CD4-positive, alpha-beta T cell (primary cell): ENCODE measurements at regions not wholly inside any gene's neighbourhood (a gene's known extent, or its start where the extent isn't known, plus 50 kb on each side); places are given as distances from the start of the nearest gene placed in this dataset.

Experiments
- ATAC-seq: fragments of 200-7000 bp; cut with Tn5 transposase; one replicate; pipeline ENCODE4 v1.10.0; 2022; ENCODE audit warnings: mild to moderate bottlenecking; ENCODE audit not compliant: poor library complexity
- CTCF ChIA-PET: fragments of 350-600 bp; sonication (Branson Sonifier 250); formaldehyde crosslinking; loops from one replicate; lab custom pipeline; 2021; ENCODE audit warnings: antibody characterized with exemption, inconsistent platforms; lab: Charles Lee
- POLR2A ChIA-PET: fragments of 350-600 bp; sonication (Branson Sonifier 250); formaldehyde crosslinking; loops from one replicate; lab custom pipeline; 2021; ENCODE audit warnings: antibody characterized with exemption, inconsistent platforms; lab: Charles Lee
- DNase-seq, 14 experiments: peaks; one replicate each; pipeline ENCODE4 v3.0.0-alpha.2; 2013 to 2020; ENCODE audit warnings: mixed read lengths in 2 of 14
- H3K27ac ChIP-seq, 2 donors: one replicate each; pipeline versions ENCODE4 v1.5.1 to v1.7.0; 2013; ENCODE audit warnings: low read length in 2 of 2, low read depth in 1 of 2, mild to moderate bottlenecking in 1 of 2
- H3K27me3 ChIP-seq, 2 experiments: 1 replicate in 1 of 2; 2 replicates in 1 of 2; pipeline versions ENCODE4 v1.6.1 to v1.7.0; 2013; ENCODE audit warnings: low read length in 2 of 2, control low read depth in 1 of 2, mild to moderate bottlenecking in 1 of 2, moderate library complexity in 1 of 2; ENCODE audit not compliant: insufficient read depth in 2 of 2, control insufficient read depth in 1 of 2
- H3K36me3 ChIP-seq: one replicate; pipeline ENCODE4 v1.6.1; 2013; ENCODE audit warnings: low read length, control low read depth; ENCODE audit not compliant: insufficient read depth
- H3K4me1 ChIP-seq: one replicate; pipeline ENCODE4 v1.6.1; 2013; ENCODE audit warnings: low read length, control low read depth; ENCODE audit not compliant: insufficient read depth
- H3K4me3 ChIP-seq: one replicate; pipeline ENCODE4 v1.5.1; 2013; ENCODE audit warnings: mild to moderate bottlenecking, low read length, moderate library complexity
- H3K9me3 ChIP-seq, 2 experiments: 1 replicate in 1 of 2; 2 replicates in 1 of 2; pipeline versions ENCODE4 v1.6.1 to v1.7.0; 2013; ENCODE audit warnings: low read length in 2 of 2, mild to moderate bottlenecking in 2 of 2, control low read depth in 1 of 2, moderate library complexity in 1 of 2; ENCODE audit not compliant: control insufficient read depth in 1 of 2, insufficient read depth in 1 of 2
- H3K27ac Mint-ChIP-seq: one replicate; pipeline ENCODE4 v1.8.0; 2020; ENCODE audit warnings: mixed read lengths
- H3K27me3 Mint-ChIP-seq: one replicate; pipeline ENCODE4 v1.8.0; 2021; ENCODE audit warnings: mixed read lengths
- H3K36me3 Mint-ChIP-seq: one replicate; pipeline ENCODE4 v1.8.0; 2021; ENCODE audit warnings: low read depth, mixed read lengths
- H3K4me1 Mint-ChIP-seq: one replicate; pipeline ENCODE4 v1.8.0; 2021; ENCODE audit warnings: low read depth, mixed read lengths
- H3K4me3 Mint-ChIP-seq: one replicate; pipeline ENCODE4 v1.8.0; 2020; ENCODE audit warnings: mild to moderate bottlenecking, mixed read lengths
- H3K9me3 Mint-ChIP-seq: one replicate; pipeline ENCODE4 v1.8.0; 2020; ENCODE audit warnings: mixed read lengths
- intact Hi-C, 2 experiments: fragments of 100-400 bp; cut with DNase I in 1 of 2; cut with micrococcal nuclease in 1 of 2; formaldehyde crosslinking; loops; one replicate each; pipeline versions ENCODE4 v1.15.1 to v1.9.0; 2023 to 2025; cut with DNase I, micrococcal nuclease
- TF ChIP-seq, protein P1 (sequence below): fragments of 200-600 bp; IDR thresholded peaks from one replicate; pipeline ENCODE4 v1.8.0; 2022; ENCODE audit warnings: antibody characterized with exemption, mild to moderate bottlenecking

DNA sequence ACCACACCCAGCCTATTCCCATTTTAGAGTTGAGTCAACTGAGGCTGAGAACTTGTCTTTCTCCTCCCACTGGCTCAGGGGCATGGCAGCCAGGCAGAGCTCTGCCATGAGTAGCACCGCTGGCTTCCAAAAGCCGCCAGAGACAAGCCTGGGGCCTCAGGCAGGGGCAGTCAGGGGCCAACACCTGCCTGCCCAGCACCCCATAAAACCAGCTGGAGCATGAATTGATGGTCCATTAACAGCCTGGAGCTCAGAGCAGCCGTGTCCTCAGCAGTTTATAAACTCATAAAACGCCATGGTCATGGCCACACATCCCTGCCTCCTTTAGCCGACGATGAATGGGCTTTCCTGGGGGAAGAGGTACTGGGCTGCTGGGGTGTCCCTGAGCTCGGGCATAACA lies 50.6 kb upstream of the PAX7 start:
- no peak for ATAC-seq
- Mint-ChIP-seq H3K27me3 (peaks cover 32% of the 10 kb centered on the region), H3K9me3 (no peaks in the 10 kb centered on the region), H3K4me1 (no peaks in the 10 kb centered on the region), H3K36me3 (no peaks in the 10 kb centered on the region), H3K27ac (no peak overlapping the region), H3K4me3 (no peak overlapping the region)
- H3K27ac ChIP-seq, result no peak overlapping the region
- peaks cover 0 to 3% of the 10 kb centered on the region in 2 experiments for H3K9me3 ChIP-seq
- no peak for DNase-seq
- no peak overlapping the region for H3K4me3 ChIP-seq
- H3K4me1 ChIP-seq, result no peaks in the 10 kb centered on the region
- TF ChIP-seq, protein P1, sequence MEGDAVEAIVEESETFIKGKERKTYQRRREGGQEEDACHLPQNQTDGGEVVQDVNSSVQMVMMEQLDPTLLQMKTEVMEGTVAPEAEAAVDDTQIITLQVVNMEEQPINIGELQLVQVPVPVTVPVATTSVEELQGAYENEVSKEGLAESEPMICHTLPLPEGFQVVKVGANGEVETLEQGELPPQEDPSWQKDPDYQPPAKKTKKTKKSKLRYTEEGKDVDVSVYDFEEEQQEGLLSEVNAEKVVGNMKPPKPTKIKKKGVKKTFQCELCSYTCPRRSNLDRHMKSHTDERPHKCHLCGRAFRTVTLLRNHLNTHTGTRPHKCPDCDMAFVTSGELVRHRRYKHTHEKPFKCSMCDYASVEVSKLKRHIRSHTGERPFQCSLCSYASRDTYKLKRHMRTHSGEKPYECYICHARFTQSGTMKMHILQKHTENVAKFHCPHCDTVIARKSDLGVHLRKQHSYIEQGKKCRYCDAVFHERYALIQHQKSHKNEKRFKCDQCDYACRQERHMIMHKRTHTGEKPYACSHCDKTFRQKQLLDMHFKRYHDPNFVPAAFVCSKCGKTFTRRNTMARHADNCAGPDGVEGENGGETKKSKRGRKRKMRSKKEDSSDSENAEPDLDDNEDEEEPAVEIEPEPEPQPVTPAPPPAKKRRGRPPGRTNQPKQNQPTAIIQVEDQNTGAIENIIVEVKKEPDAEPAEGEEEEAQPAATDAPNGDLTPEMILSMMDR, result no peak
- intact Hi-C loops, result loop anchor here (5.0 kb wide), 2 partner anchors 918 to 928 kb away; no protein-coding TSS in a partner anchor
- ChIA-PET POLR2A (no interaction called here), CTCF (no interaction called here)
- H3K27me3 ChIP-seq, result peaks cover 3 to 12% of the 10 kb centered on the region in 2 experiments
- no peaks in the 10 kb centered on the region for H3K36me3 ChIP-seq

DNA sequence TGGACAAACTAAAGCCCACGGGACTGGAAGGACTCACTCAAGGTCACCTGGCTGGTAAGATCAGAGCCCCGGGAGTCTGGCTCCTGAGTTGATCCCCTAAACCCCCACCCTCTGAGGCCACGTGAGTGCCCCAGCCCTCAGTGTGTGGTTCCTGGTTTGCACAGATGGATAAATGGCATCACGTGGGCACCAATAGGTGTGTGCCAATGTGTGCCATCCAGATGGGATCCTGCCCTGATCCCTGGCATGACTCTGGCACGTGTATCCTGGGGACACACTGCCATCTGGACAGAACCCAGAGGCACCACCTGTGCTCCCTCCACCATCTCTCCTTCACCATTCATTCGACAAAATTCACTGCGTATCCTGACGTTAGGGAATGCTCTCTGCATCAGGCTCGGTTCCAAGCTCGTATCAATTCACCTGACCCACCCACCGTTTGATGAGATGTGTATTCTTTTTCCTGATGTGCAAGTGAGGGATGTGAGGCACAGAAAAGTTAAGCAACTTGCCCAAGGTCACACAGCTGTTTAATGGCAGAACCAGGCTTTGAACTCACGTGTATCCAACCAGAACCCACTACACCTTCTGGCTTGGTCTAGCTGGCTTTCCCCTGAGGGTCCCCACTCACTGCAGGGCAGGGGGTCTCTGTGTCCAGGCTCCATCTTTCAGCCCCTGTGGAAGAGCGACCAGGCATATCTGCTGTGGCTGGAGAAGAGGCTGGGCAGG lies 49.8 kb upstream of the PAX7 start:
- Mint-ChIP-seq H3K4me1 (no peaks in the 10 kb centered on the region), H3K4me3 (no peak overlapping the region), H3K9me3 (no peaks in the 10 kb centered on the region), H3K27ac (no peak overlapping the region), H3K27me3 (peaks cover 37% of the 10 kb centered on the region), H3K36me3 (no peaks in the 10 kb centered on the region)
- TF ChIP-seq, protein P1, result no peak
- H3K4me1 ChIP-seq, result no peaks in the 10 kb centered on the region
- no peaks in the 10 kb centered on the region for H3K36me3 ChIP-seq
- peaks cover 0 to 3% of the 10 kb centered on the region in 2 experiments for H3K9me3 ChIP-seq
- no peak overlapping the region for H3K4me3 ChIP-seq
- ChIA-PET POLR2A (no interaction called here), CTCF (no interaction called here)
- H3K27me3 ChIP-seq, result peaks cover 0 to 8% of the 10 kb centered on the region in 2 experiments
- no peak overlapping the region for H3K27ac ChIP-seq
- intact Hi-C loops, result loop anchor here (5.0 kb wide), 2 partner anchors 919 to 929 kb away; no protein-coding TSS in a partner anchor
- ATAC-seq (no peak), DNase-seq (no peak)
